ENCODE measurements at regions not wholly inside any gene's neighbourhood (a gene's known extent, or its start where the extent isn't known, plus 50 kb on each side); places are given as distances from the start of the nearest gene placed in this dataset.
A peak's percentile ranks its signal among the peaks of the same experiment; 100 is the strongest.
"Not testable (repeated sequence)": the region's sequence is repeated elsewhere in the genome, so short reads cannot be mapped to it uniquely, and the experiment has no call there.

DNA sequence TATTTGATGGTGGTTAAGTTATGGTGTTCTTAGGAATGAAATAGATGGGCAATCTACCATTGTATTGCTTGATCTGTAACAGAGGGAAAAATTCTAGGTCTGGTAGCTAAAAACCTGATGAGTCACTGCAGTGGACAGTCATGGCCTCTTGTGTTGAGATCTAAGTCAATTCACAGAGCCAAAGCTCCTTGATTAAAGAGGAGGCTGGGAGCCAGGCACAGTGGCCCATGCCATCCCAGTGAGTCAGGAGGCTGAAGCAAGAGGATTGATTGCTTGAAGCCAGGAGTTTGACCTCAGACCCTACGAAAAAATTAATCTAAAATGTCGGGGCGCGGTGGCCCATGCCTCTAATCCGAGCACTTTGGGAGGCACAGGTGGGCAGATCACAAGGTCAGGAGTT is 67.1 kb upstream of the KPNA3 start:
- peak overlapping the region; percentile 92 for H3K27ac ChIP-seq
- peak; percentile 27 for DNase-seq (ENCODE audit: low read depth, low spot score)

DNA sequence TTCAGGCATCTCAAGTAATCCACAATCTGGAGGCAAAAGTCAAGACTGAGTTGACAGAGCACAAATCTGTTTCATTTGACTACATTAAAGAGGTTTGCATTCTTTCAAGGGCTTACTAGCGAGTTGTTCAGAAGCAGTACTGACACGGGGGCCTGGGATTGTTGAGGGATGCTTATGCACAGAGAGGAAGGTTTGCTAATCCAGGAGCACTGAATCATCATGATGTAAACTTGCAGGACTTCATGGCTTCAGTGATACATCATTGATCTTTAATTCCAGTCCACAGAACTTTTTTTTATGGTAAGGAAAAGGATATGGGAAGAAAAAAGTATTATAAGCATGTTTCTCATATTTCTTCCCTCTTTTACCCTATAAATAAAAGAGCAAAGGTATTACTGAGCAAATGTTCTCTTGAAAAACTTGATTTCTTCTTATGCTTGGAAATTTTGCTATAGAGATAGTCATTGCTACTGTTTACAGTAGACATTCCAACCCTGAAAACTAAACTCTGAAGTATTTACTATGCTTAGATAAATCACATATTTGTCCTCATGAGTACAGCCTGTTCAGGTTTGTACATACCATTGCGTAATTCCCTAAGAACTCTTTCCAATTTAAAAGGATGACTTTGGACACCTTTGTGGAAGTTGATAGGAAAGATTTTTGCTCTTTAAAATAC is 65.8 kb upstream of the KPNA3 start:
- peak overlapping the region; percentile 92 for H3K27ac ChIP-seq
- DNase-seq (ENCODE audit: low read depth, low spot score) = peak; percentile 74

DNA sequence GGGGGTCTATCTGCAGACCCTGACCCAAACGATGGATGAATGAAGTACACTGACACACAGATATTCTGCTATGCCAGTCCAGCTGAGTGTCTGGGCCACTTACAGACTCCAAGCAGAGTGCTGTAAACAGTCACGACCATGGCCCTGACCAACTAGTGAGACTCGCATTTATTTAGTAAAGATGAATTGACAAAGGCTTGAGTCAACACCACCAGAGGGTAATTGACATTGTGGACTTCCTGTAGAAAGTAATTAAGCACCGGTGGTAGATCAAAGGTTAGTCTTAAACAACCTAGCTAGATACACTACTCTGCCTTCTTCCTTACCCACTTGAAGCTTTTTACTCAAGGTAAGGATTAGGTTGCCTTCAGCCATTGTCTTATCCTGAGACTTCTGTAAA is 63.4 kb upstream of the KPNA3 start:
- no peak overlapping the region for H3K27ac ChIP-seq
- DNase-seq (ENCODE audit: low read depth, low spot score) = no peak

DNA sequence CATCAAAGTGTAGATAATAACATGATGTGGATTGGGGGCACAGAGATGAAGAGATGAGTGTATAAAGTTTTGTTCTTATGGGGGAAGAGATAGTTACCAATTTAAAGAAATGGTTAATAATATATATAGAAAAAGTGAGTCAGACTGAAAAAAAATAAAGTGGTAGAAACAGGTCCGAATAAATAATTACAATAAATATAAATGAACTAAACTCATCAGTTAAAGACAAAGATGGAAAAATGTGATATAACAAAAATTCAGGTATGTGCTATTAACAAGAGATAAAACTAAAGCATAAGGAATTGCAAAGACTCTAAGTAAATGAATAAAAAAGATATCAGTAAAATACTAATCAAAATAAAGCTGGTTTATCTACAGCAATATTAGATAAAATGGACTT is 61.1 kb upstream of the KPNA3 start:
- DNase-seq (ENCODE audit: low read depth, low spot score) = no peak
- H3K27ac ChIP-seq = no peak overlapping the region

DNA sequence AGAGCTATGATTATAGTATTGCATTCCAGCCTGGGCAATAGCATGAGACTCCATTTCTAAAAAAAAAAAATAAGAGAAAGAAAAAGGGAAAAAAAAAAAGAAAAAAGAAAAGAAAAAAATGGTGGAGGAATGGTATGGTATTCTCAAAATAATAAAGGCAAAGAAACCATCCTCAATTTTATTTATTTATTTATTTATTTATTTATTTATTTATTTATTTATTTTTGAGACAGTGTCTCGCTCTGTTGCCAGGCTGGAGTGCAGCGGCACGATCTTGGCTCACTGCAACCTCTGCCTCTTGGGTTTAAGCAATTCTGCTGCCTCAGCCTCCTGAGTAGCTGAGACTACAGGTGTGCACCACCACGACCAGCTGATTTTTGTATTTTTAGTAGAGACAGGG is 60.0 kb upstream of the KPNA3 start:
- DNase-seq (ENCODE audit: low read depth, low spot score); H3K27ac ChIP-seq: not testable (repeated sequence)

DNA sequence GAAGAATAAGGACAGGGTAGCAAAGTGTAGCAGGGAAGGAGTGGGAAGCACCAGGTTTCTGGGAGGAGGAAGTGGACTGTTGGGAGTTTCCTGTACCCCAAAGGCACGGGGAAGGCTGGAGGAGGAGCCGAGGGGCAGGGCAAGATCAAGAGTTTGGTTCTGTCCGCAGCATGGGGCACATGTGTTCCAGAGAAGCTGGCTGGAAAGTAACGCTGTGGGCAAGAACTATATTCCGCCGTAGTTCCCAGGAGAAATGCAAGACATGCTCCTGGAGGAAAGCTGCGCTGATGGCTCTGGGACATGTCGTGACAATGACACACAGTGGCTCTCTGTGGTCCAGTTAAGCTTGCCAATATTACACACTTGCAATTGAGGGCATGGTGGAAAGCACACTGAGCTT is 51.7 kb upstream of the KPNA3 start:
- DNase-seq (ENCODE audit: low read depth, low spot score) = no peak
- no peak overlapping the region for H3K27ac ChIP-seq
